Thyroid gland (tissue), 4 donors: ENCODE measurements at regions not wholly inside any gene's neighbourhood (a gene's known extent, or its start where the extent isn't known, plus 50 kb on each side); places are given as distances from the start of the nearest gene placed in this dataset.

Experiments
- DNase-seq, 2 donors: peaks; one replicate each; pipeline ENCODE4 v3.0.0-alpha.2; 2019
- H3K27ac ChIP-seq, 3 donors: fragments of 200-600 bp; sonication (generic); 1 replicate in 2 of 3; 2 replicates in 1 of 3; pipeline ENCODE4 v1.5.1; 2016 to 2019; ENCODE audit warnings: mild to moderate bottlenecking in 1 of 3, moderate library complexity in 1 of 3
- H3K27me3 ChIP-seq: fragments of 200-600 bp; sonication (generic); one replicate; pipeline ENCODE4 v1.5.1; 2019
- H3K36me3 ChIP-seq, 2 donors: fragments of 200-600 bp; sonication (generic); one replicate each; pipeline ENCODE4 v1.5.1; 2016 to 2019
- H3K4me1 ChIP-seq, 2 donors: fragments of 200-600 bp; sonication (generic); one replicate each; pipeline ENCODE4 v1.5.1; 2017 to 2019
- H3K4me3 ChIP-seq, 3 donors: fragments of 200-600 bp; sonication (generic); replicated peaks in 1 of 3; 1 replicate in 2 of 3; 2 replicates in 1 of 3; pipeline ENCODE4 v1.5.1; 2016; ENCODE audit warnings: mild to moderate bottlenecking in 1 of 3
- H3K9me3 ChIP-seq: fragments of 200-600 bp; sonication (generic); one replicate; pipeline ENCODE4 v1.5.1; 2017
- CTCF ChIP-seq, 6 experiments: fragments of 200-600 bp in 3 of 6; fragments of 450-650 bp in 3 of 6; sonication (generic) in 3 of 6; IDR thresholded peaks; one replicate each; pipeline ENCODE4 v1.5.1; 2016 to 2019; ENCODE audit warnings: antibody characterized with exemption in 6 of 6, mild to moderate bottlenecking in 2 of 6, inconsistent platforms in 1 of 6, moderate library complexity in 1 of 6
- POLR2A ChIP-seq, 2 donors: fragments of 450-650 bp; IDR thresholded peaks; one replicate each; pipeline ENCODE4 v1.6.1; 2017; ENCODE audit warnings: antibody characterized with exemption in 2 of 2, mild to moderate bottlenecking in 2 of 2, moderate library complexity in 1 of 2
- WGBS, 2 donors: methylation state at CpG; one replicate each; pipeline ENCODE4 v1.1.5; 2017; 5-methylcytosine and 5-hydroxymethylcytosine counted together
- intact Hi-C: fragments of 100-400 bp; cut with DNase I; formaldehyde crosslinking; loops from one replicate; pipeline ENCODE4 v1.15.1; 2023

- WGBS, 2 donors, result 80 to 82% methylated on average over 4 of the region's 4 CpGs
- H3K27ac ChIP-seq, result no peak overlapping the region
- H3K4me1 ChIP-seq, result no peaks in the 10 kb centered on the region
- intact Hi-C loops, result no loop called here
- H3K4me3 ChIP-seq, result no peak overlapping the region
- no peaks in the 10 kb centered on the region for H3K9me3 ChIP-seq
- no peaks in the 10 kb centered on the region for H3K27me3 ChIP-seq
- TF ChIP-seq CTCF (IDR thresholded peaks at IDR 0.05) (no peak), POLR2A (IDR thresholded peaks at IDR 0.05) (no peak)
- DNase-seq, result no peak
- H3K36me3 ChIP-seq, result no peaks in the 10 kb centered on the region
Measured at GRCh38 chr6:104284872-104285271, 574.8 kb downstream of the HACE1 start.

GRCh38 chr6:104282581-104282980 is 577.1 kb downstream of the HACE1 start:
- WGBS, 2 donors, result 88 to 97% methylated on average over 2 of the region's 2 CpGs
- no peaks in the 10 kb centered on the region for H3K27me3 ChIP-seq
- no peak for DNase-seq
- intact Hi-C loops, result no loop called here
- H3K4me1 ChIP-seq, result no peaks in the 10 kb centered on the region
- no peak overlapping the region for H3K27ac ChIP-seq
- H3K36me3 ChIP-seq, result no peaks in the 10 kb centered on the region
- TF ChIP-seq CTCF (IDR thresholded peaks at IDR 0.05), result no peak
- no peak for TF ChIP-seq POLR2A (IDR thresholded peaks at IDR 0.05)
- no peak overlapping the region for H3K4me3 ChIP-seq
- no peaks in the 10 kb centered on the region for H3K9me3 ChIP-seq

GRCh38 chr6:104281370-104281769 is 578.3 kb downstream of the HACE1 start:
- H3K9me3 ChIP-seq, result no peaks in the 10 kb centered on the region
- no peaks in the 10 kb centered on the region for H3K27me3 ChIP-seq
- no peak overlapping the region for H3K27ac ChIP-seq
- H3K4me3 ChIP-seq, result no peak overlapping the region
- H3K36me3 ChIP-seq, result no peaks in the 10 kb centered on the region
- 70 to 73% methylated on average over 3 of the region's 3 CpGs for WGBS, 2 donors
- no peak for DNase-seq
- no peaks in the 10 kb centered on the region for H3K4me1 ChIP-seq
- TF ChIP-seq CTCF (IDR thresholded peaks at IDR 0.05) (no peak), POLR2A (IDR thresholded peaks at IDR 0.05) (no peak)
- intact Hi-C loops, result no loop called here

- H3K36me3 ChIP-seq, result no peaks in the 10 kb centered on the region
- intact Hi-C loops, result no loop called here
- no peak overlapping the region for H3K27ac ChIP-seq
- DNase-seq, result no peak
- no peaks in the 10 kb centered on the region for H3K9me3 ChIP-seq
- no peak overlapping the region for H3K4me3 ChIP-seq
- TF ChIP-seq POLR2A (IDR thresholded peaks at IDR 0.05) (no peak), CTCF (IDR thresholded peaks at IDR 0.05) (no peak)
- WGBS, 2 donors, result 80 to 84% methylated on average over 1 of the region's 1 CpG
- no peaks in the 10 kb centered on the region for H3K27me3 ChIP-seq
- H3K4me1 ChIP-seq, result no peaks in the 10 kb centered on the region
Measured at GRCh38 chr6:104268389-104268788, 591.3 kb downstream of the HACE1 start.

GRCh38 chr6:104266922-104267321 is 592.8 kb downstream of the HACE1 start:
- H3K9me3 ChIP-seq, result no peaks in the 10 kb centered on the region
- TF ChIP-seq POLR2A (IDR thresholded peaks at IDR 0.05), result no peak
- TF ChIP-seq CTCF (IDR thresholded peaks at IDR 0.05), result no peak
- intact Hi-C loops, result no loop called here
- WGBS, 2 donors, result 78 to 82% methylated on average over 2 of the region's 2 CpGs
- H3K36me3 ChIP-seq, result no peaks in the 10 kb centered on the region
- H3K4me3 ChIP-seq, result no peak overlapping the region
- H3K27ac ChIP-seq, result no peak overlapping the region
- H3K4me1 ChIP-seq, result no peaks in the 10 kb centered on the region
- DNase-seq, result no peak
- no peaks in the 10 kb centered on the region for H3K27me3 ChIP-seq
